GM12801 (cell line): ENCODE measurements at regions not wholly inside any gene's neighbourhood (a gene's known extent, or its start where the extent isn't known, plus 50 kb on each side); places are given as distances from the start of the nearest gene placed in this dataset.

Source experiments
- TF ChIP-seq, protein P1 (sequence below): IDR thresholded peaks from one replicate; pipeline ENCODE4 v1.5.1; 2011; ENCODE audit warnings: control low read depth; ENCODE audit not compliant: insufficient read length; ENCODE audit errors: extremely low read depth

DNA sequence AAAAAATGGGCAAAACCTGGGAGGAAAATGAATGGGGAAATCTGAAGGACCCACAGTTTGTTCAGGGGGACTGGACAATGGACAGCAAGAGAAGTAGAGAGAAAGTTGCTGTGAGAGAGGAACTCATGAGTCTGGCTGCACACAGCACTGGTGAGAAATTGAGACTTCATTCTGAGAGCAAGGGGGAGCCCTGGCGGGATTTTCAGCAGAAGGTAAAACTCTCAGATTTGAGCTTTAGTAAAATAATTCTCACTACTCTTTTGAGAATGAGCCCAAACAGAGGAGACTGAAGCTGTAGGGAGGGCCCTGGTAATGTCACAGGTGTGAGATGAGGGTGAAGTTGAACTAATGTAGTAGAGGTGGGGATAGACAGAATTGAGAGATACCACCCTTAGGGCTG is 438.6 kb downstream of the OMA1 start:
- TF ChIP-seq, protein P1, sequence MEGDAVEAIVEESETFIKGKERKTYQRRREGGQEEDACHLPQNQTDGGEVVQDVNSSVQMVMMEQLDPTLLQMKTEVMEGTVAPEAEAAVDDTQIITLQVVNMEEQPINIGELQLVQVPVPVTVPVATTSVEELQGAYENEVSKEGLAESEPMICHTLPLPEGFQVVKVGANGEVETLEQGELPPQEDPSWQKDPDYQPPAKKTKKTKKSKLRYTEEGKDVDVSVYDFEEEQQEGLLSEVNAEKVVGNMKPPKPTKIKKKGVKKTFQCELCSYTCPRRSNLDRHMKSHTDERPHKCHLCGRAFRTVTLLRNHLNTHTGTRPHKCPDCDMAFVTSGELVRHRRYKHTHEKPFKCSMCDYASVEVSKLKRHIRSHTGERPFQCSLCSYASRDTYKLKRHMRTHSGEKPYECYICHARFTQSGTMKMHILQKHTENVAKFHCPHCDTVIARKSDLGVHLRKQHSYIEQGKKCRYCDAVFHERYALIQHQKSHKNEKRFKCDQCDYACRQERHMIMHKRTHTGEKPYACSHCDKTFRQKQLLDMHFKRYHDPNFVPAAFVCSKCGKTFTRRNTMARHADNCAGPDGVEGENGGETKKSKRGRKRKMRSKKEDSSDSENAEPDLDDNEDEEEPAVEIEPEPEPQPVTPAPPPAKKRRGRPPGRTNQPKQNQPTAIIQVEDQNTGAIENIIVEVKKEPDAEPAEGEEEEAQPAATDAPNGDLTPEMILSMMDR: no peak

DNA sequence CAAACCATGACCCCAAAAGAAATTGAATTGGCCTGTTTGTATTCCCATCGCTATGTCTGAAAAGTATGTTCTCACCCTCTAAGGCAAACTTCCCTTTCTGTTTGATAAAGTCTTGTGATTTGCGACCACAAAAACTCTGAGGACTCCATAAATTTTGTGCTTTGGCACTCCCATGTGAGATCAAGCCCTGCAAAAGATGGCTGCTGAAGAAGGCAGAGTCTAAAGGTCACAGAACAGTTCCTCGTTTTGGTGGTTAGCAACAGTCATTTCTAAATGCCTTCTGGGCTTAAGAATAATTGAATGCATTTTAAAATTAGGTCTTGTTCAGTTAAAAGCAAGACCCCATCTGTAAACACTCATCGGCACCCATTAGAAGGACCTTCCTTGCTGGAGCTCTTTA is 441.6 kb downstream of the OMA1 start:
- TF ChIP-seq, protein P1: no peak

DNA sequence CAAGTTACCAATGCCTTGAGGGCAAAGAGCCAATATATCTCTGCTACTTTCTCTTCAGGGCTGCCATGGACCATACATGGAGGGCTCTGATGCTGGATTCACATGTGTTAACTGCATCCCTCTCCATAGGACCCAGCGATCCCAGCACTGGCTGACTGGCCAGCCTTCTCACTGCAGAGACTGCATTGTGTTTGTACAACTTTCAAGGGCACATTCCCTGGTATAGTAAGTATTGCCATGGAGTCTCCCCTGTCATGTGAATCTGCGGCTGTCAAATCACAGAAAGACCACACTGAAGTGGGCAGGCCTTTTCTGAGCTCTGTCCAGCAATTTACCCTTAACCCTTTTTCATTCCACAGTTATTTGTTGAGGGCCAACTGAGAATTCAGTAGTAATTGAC is 449.8 kb downstream of the OMA1 start:
- TF ChIP-seq, protein P1: no peak

DNA sequence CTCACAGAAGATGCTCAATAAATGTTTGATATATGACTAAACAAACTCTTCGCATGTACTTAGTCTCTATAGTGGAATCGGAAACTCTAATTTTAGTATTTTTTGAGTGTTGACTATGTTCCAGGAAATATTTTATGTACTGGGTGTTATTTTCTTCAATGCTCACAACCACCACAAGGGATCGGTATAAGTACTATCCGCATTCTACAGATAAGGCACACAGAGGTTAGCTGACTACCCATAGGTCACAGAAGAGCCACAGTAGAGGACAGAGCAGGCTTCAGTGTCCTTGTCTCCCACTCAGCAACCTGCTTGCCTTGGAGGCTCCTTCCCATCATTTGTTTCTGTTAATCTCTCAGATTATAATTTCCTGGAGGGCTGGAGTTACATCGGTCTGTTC is 451.3 kb downstream of the OMA1 start:
- TF ChIP-seq, protein P1: no peak

DNA sequence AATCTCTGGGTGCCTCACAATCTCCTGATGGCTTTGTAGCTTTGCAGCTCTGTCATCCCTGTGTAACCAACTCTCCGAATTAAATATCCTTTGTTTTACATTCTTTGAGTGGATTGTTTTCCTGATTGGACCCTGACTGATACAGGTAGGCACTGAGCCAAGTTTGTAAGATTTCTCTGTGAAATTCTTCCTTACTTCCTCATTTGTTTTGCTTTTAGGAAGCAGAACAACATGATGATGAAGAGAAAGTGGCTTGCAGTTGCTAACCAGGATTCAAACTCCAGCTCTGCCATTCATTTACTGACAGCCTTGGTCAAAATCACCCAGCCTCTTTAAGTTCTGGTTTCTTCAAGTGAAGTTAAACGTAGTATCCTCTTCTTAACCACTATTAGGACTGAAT is 452.3 kb downstream of the OMA1 start:
- TF ChIP-seq, protein P1: no peak

DNA sequence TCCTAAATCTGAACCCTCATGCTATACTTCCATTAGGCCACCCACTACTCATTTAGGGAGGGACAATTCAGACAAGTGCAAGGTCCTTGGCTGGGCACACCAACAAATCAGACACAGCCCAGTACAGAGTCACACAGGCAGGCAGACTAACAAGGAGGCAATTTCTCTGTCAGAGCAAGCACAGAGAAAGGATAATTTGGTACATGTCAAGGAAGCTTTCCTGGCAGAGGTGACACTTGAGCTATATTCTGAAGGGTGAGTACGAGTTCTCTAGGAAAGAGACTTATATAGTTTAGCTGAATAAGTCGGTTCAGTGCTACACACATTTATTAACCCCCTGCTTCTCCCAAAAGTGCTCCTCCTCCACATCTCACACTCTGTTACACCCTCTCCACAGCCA is 455.9 kb downstream of the OMA1 start:
- TF ChIP-seq, protein P1: no peak

DNA sequence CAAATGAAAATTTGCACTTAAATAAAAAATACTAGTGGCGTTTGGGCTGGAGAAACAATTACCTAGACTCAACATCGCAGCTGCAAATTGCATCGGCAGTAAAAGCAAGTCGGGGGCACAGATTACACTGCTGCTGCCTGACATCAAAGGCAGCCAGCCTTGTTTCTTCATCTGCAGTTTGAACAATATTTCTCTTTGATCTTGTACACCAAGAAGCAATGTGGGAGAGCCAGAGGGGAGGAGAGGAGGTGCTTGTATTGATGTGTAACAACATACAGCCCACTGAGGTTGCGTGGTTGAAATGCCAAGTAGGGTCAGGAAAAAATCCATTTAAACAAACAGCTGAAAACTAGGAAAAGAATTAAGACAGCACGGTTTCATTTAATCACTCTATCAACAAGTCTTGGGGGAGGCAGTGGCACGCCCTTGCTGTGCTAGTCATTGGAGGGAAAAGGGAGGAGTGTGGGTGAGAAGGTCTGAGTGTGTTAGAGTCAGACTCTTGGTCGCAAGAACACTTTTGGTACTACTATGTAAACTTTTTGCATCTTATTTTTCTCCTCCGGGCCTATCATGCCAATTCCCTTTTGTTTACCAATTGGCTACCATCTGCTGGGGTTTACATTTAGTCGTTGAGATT is 456.5 kb downstream of the OMA1 start:
- TF ChIP-seq, protein P1: no peak
